Trophoblast cell (in vitro differentiated cells and primary cell): ENCODE measurements at regions not wholly inside any gene's neighbourhood (a gene's known extent, or its start where the extent isn't known, plus 50 kb on each side); places are given as distances from the start of the nearest gene placed in this dataset.
"Not testable (repeated sequence)": the region's sequence is repeated elsewhere in the genome, so short reads cannot be mapped to it uniquely, and the experiment has no call there.

ENCODE experiments used
- DNase-seq, 2 donors: peaks; one replicate each; pipeline ENCODE4 v3.0.0-alpha.2; 2016
- H2AFZ ChIP-seq: 2 replicates; pipeline ENCODE4 v1.6.1; 2013; ENCODE audit warnings: low read length, moderate library complexity, mild to moderate bottlenecking; ENCODE audit not compliant: insufficient read depth, poor library complexity
- H2AK5ac ChIP-seq: 2 replicates; pipeline ENCODE4 v1.6.1; 2013; ENCODE audit warnings: mild to moderate bottlenecking, low read length
- H2BK120ac ChIP-seq: 2 replicates; pipeline ENCODE4 v1.6.1; 2013; ENCODE audit warnings: low read length, mild to moderate bottlenecking, moderate library complexity; ENCODE audit not compliant: insufficient read depth, poor library complexity
- H2BK12ac ChIP-seq: 2 replicates; pipeline ENCODE4 v1.6.1; 2013; ENCODE audit warnings: mild to moderate bottlenecking, low read length, moderate library complexity
- H2BK5ac ChIP-seq: 2 replicates; pipeline ENCODE4 v1.6.1; 2013; ENCODE audit warnings: low read length, low read depth, moderate library complexity, mild to moderate bottlenecking; ENCODE audit not compliant: poor library complexity
- H3K14ac ChIP-seq: 2 replicates; pipeline ENCODE4 v1.6.1; 2013; ENCODE audit warnings: mild to moderate bottlenecking, low read length
- H3K18ac ChIP-seq: 2 replicates; pipeline ENCODE4 v1.6.1; 2013; ENCODE audit warnings: mild to moderate bottlenecking, low read length
- H3K23ac ChIP-seq: 2 replicates; pipeline ENCODE4 v1.6.1; 2013; ENCODE audit warnings: low read length
- H3K27ac ChIP-seq: 2 replicates; pipeline ENCODE4 v1.5.1; 2013; ENCODE audit warnings: low read depth, mild to moderate bottlenecking, inconsistent platforms, low read length, moderate library complexity
- H3K27me3 ChIP-seq: 2 replicates; pipeline ENCODE4 v1.6.1; 2013; ENCODE audit warnings: inconsistent platforms, mild to moderate bottlenecking, low read length, moderate library complexity; ENCODE audit not compliant: insufficient read depth
- H3K36me3 ChIP-seq, 2 experiments: 1 replicate in 1 of 2; 2 replicates in 1 of 2; pipeline ENCODE4 v1.6.1; 2013; ENCODE audit warnings: low read length in 2 of 2, mild to moderate bottlenecking in 2 of 2, moderate library complexity in 1 of 2; ENCODE audit not compliant: insufficient read depth in 2 of 2, control insufficient read depth in 1 of 2
- H3K4ac ChIP-seq: 2 replicates; pipeline ENCODE4 v1.6.1; 2013; ENCODE audit warnings: low read depth, mild to moderate bottlenecking, low read length, moderate library complexity
- H3K4me1 ChIP-seq, 2 experiments: 1 replicate in 1 of 2; 2 replicates in 1 of 2; pipeline ENCODE4 v1.6.1; 2013; ENCODE audit warnings: low read length in 2 of 2, mild to moderate bottlenecking in 2 of 2, moderate library complexity in 1 of 2; ENCODE audit not compliant: insufficient read depth in 2 of 2, control insufficient read depth in 1 of 2
- H3K4me2 ChIP-seq: 2 replicates; pipeline ENCODE4 v1.6.1; 2013; ENCODE audit warnings: inconsistent platforms, mild to moderate bottlenecking, low read length, moderate library complexity
- H3K4me3 ChIP-seq: 2 replicates; pipeline ENCODE4 v1.5.1; 2013; ENCODE audit warnings: mild to moderate bottlenecking, low read depth, low read length, inconsistent platforms
- H3K79me1 ChIP-seq: one replicate; pipeline ENCODE4 v1.6.1; 2013; ENCODE audit warnings: low read length
- H3K79me2 ChIP-seq: 2 replicates; pipeline ENCODE4 v1.6.1; 2013; ENCODE audit warnings: low read length, mild to moderate bottlenecking; ENCODE audit not compliant: control insufficient read depth, insufficient read depth, poor library complexity
- H3K9ac ChIP-seq: 2 replicates; pipeline ENCODE4 v1.6.1; 2013; ENCODE audit warnings: mild to moderate bottlenecking, low read length
- H3K9me3 ChIP-seq: 2 replicates; pipeline ENCODE4 v1.6.1; 2013; ENCODE audit warnings: low read depth, mild to moderate bottlenecking, control low read depth, inconsistent platforms, low read length; ENCODE audit not compliant: insufficient read depth
- H4K12ac ChIP-seq: 2 replicates; pipeline ENCODE4 v1.6.1; 2013; ENCODE audit warnings: low read depth, mild to moderate bottlenecking, low read length, moderate library complexity
- H4K8ac ChIP-seq: 2 replicates; pipeline ENCODE4 v1.6.1; 2013; ENCODE audit warnings: low read depth, mild to moderate bottlenecking, low read length, moderate library complexity
- H4K91ac ChIP-seq: one replicate; pipeline ENCODE4 v1.6.1; 2013; ENCODE audit warnings: low read depth, mild to moderate bottlenecking, low read length, moderate library complexity
- WGBS: extraction: QIAGEN DNeasy Blood & Tissue Kit; methylation state at CpG from one replicate; pipeline ENCODE4 v1.1.7; 2013; ENCODE audit warnings: missing lambda C conversion rate; ENCODE audit not compliant: insufficient read length, insufficient coverage; ENCODE audit errors: extremely low coverage; 5-methylcytosine and 5-hydroxymethylcytosine counted together

GRCh38 chr16:29148867-29149272, 164.0 kb downstream of the LAT start:
- Histone ChIP-seq H3K4me2 (no peak overlapping the region), H4K8ac (no peak overlapping the region), H3K9ac (no peak overlapping the region), H2BK12ac (no peak overlapping the region), H3K27ac (no peak overlapping the region), H3K9me3 (no peaks in the 10 kb centered on the region), H3K4me3 (no peak overlapping the region), H3K79me2 (no peaks in the 10 kb centered on the region), H2BK5ac (no peak overlapping the region), H2AFZ (no peak overlapping the region), H3K23ac (no peak overlapping the region), H4K12ac (no peak overlapping the region), H3K36me3 (no peaks in the 10 kb centered on the region), H3K79me1 (no peaks in the 10 kb centered on the region), H3K18ac (no peak overlapping the region), H3K4ac (no peak overlapping the region), H2BK120ac (no peak overlapping the region), H4K91ac (no peak overlapping the region), H3K4me1 (no peaks in the 10 kb centered on the region), H3K27me3 (no peaks in the 10 kb centered on the region), H2AK5ac (no peak overlapping the region), H3K14ac (no peak overlapping the region)
- DNase-seq, result no peak
- no CpG with 5 or more reads among the region's 15 CpGs for WGBS

DNA sequence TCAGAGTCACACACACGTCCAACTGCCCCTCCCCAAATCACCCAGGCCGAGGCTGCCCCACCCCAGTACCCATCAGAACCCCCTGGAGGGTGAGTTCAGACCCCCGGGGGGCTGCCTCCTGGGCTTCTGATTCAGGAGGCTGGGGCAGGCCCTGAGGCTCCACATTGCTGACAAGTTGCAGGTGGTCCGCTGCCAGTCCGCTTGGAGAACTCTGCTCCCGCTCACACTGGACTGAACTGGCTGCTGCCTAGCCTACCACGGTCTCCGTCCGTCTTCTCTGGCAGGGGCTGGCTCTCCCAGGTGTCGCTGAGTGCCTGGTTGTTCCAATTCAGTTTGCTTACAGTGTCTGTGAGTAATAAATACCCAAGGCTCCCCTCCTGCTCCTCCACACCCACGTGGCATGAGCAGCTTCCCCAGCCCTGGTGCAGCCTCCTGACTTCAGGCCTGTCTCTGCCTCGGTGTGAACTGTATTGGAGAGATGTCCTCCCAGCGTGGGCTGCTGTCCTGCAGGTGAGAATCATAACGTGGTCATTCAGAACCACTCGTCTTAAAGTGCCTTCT, 163.4 kb downstream of the LAT start:
- Histone ChIP-seq H3K4ac (no peak overlapping the region), H3K9me3 (peaks cover 1% of the 10 kb centered on the region), H3K18ac (no peak overlapping the region), H3K27me3 (no peaks in the 10 kb centered on the region), H4K91ac (no peak overlapping the region), H4K8ac (no peak overlapping the region), H4K12ac (no peak overlapping the region), H3K4me3 (no peak overlapping the region), H2BK120ac (no peak overlapping the region), H2BK5ac (no peak overlapping the region), H2AFZ (no peak overlapping the region), H3K14ac (no peak overlapping the region), H3K23ac (no peak overlapping the region), H3K79me1 (no peaks in the 10 kb centered on the region), H3K27ac (no peak overlapping the region), H3K79me2 (no peaks in the 10 kb centered on the region), H3K4me1 (no peaks in the 10 kb centered on the region), H2BK12ac (no peak overlapping the region), H2AK5ac (no peak overlapping the region), H3K36me3 (no peaks in the 10 kb centered on the region), H3K9ac (no peak overlapping the region), H3K4me2 (no peak overlapping the region)
- DNase-seq, result no peak
- WGBS, result no CpG with 5 or more reads among the region's 15 CpGs

- H3K23ac ChIP-seq, H3K9ac ChIP-seq: not testable (repeated sequence)
Measured at GRCh38 chr16:29147710-29148109, 162.9 kb downstream of the LAT start.

DNA sequence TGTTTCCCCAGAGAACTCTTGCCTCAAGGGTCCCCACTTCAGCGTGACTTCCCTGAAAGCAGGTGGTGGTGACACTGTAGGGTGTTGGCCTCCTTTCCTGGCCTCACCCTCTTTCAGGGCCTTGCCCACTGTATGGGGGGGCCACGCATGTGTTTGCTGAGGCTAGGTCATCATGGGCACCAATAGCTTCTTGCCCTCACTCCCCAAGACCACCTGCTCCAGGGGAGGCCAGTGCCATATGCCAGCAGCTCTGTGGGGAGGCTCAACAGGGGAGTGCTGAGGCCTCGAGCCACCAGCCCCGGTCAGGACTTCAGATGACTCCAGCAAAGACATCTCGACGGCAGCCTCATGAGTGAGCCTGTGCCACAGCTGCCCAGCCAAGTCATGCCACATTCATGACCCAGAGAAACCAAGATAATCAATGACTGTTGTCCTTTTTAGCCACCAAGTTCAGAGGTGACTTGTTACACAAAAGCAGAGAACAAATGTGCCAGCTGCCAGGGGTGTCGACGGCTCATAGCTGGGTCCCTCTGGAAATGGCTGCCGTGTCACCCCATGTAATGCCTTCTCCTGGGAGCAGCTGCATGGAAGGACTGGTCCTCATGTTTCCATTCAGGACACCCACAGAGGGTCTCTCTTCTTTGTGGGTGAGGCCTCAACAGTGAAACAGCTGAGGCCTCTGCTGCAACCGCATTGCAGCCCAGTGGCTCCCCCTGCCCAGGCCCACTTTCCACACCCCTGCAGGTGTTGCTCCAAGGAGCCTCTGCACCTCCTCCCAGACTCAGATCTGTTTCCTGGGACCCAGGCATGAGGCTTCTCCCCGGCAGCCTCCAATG, 162.2 kb downstream of the LAT start:
- H2BK120ac ChIP-seq, H4K8ac ChIP-seq, H3K18ac ChIP-seq, DNase-seq, H2BK5ac ChIP-seq, H3K4me1 ChIP-seq, H3K4me2 ChIP-seq, H3K9ac ChIP-seq, H2AFZ ChIP-seq, H4K91ac ChIP-seq, H2BK12ac ChIP-seq, H3K4ac ChIP-seq, H4K12ac ChIP-seq, H3K79me1 ChIP-seq, H3K36me3 ChIP-seq, H3K27me3 ChIP-seq, H3K23ac ChIP-seq, H3K14ac ChIP-seq, H2AK5ac ChIP-seq, H3K27ac ChIP-seq, H3K4me3 ChIP-seq, H3K9me3 ChIP-seq, H3K79me2 ChIP-seq: not testable (repeated sequence)
- WGBS, result no CpG with 5 or more reads among the region's 11 CpGs

More at GRCh38 chr16:29147710-29148109, 162.9 kb downstream of the LAT start:
- WGBS, result no CpG with 5 or more reads among the region's 10 CpGs
- not testable (repeated sequence) for H4K12ac ChIP-seq, DNase-seq, H4K91ac ChIP-seq, H2AFZ ChIP-seq, H3K18ac ChIP-seq, H3K4me3 ChIP-seq, H3K14ac ChIP-seq, H3K4ac ChIP-seq, H4K8ac ChIP-seq, H3K27me3 ChIP-seq, H3K4me2 ChIP-seq, H3K4me1 ChIP-seq, H2AK5ac ChIP-seq, H2BK12ac ChIP-seq, H3K79me1 ChIP-seq, H2BK5ac ChIP-seq, H3K36me3 ChIP-seq, H3K27ac ChIP-seq, H3K79me2 ChIP-seq, H2BK120ac ChIP-seq, H3K9me3 ChIP-seq
